ENCODE measurements at regions not wholly inside any gene's neighbourhood (a gene's known extent, or its start where the extent isn't known, plus 50 kb on each side); places are given as distances from the start of the nearest gene placed in this dataset.

GRCh38 chr2:5799348-5799747, 107.2 kb downstream of the SOX11 start:
- peaks cover 3% of the 10 kb centered on the region for H3K4me1 Mint-ChIP-seq (ENCODE audit: low read depth, unreplicated experiment)
- peaks cover 3% of the 10 kb centered on the region for H3K27me3 Mint-ChIP-seq (ENCODE audit: unreplicated experiment)
- DNase-seq = no peak
- H3K4me3 Mint-ChIP-seq (ENCODE audit: unreplicated experiment) = no peak overlapping the region
- no peak overlapping the region for H3K27ac Mint-ChIP-seq (ENCODE audit: unreplicated experiment)
- peaks cover 10% of the 10 kb centered on the region for H3K36me3 Mint-ChIP-seq (ENCODE audit: unreplicated experiment)
- TF ChIP-seq, protein P1, sequence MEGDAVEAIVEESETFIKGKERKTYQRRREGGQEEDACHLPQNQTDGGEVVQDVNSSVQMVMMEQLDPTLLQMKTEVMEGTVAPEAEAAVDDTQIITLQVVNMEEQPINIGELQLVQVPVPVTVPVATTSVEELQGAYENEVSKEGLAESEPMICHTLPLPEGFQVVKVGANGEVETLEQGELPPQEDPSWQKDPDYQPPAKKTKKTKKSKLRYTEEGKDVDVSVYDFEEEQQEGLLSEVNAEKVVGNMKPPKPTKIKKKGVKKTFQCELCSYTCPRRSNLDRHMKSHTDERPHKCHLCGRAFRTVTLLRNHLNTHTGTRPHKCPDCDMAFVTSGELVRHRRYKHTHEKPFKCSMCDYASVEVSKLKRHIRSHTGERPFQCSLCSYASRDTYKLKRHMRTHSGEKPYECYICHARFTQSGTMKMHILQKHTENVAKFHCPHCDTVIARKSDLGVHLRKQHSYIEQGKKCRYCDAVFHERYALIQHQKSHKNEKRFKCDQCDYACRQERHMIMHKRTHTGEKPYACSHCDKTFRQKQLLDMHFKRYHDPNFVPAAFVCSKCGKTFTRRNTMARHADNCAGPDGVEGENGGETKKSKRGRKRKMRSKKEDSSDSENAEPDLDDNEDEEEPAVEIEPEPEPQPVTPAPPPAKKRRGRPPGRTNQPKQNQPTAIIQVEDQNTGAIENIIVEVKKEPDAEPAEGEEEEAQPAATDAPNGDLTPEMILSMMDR (IDR thresholded peaks at IDR 0.05; ENCODE audit: partially characterized antibody, unreplicated experiment) = no peak
- H3K9me3 Mint-ChIP-seq (ENCODE audit: unreplicated experiment) = no peaks in the 10 kb centered on the region

GRCh38 chr2:5803547-5803946, 111.4 kb downstream of the SOX11 start:
- Mint-ChIP-seq H3K36me3 (ENCODE audit: unreplicated experiment) (peaks cover 10% of the 10 kb centered on the region), H3K27ac (ENCODE audit: unreplicated experiment) (no peak overlapping the region), H3K9me3 (ENCODE audit: unreplicated experiment) (no peaks in the 10 kb centered on the region), H3K4me3 (ENCODE audit: unreplicated experiment) (no peak overlapping the region), H3K4me1 (ENCODE audit: low read depth, unreplicated experiment) (no peaks in the 10 kb centered on the region), H3K27me3 (ENCODE audit: unreplicated experiment) (no peaks in the 10 kb centered on the region)
- no peak for DNase-seq
- TF ChIP-seq, protein P1 (IDR thresholded peaks at IDR 0.05; ENCODE audit: partially characterized antibody, unreplicated experiment) = no peak

DNA sequence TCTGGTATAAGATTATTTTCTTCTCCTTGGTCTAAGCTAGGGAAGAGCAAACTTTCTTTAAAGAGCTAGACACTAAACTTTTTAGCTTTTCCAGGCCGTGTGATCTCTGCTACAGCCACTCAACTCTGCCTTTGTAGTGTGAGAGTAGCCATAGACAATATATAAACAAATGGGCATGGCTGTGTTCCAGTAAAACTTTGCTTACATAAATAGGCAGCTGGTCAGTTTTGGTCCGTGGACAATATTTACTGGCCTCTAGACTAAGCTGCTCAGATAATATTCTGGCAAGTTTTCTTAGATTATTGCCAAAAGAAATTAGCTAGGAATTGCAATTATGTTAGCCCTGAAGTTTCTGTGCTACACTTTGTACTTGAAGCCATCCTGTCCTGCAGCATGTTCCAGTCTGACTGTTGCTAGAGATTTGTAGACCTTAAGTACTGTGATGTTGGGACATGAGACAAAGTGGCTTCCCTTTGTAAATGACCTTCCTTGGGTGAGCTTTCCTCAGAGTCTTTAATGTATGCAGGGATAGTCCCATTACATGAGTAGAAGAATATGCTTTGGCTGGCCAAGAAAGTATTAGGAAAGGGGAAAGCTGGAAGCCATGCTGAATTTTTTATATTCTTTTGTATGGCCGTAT, 126.9 kb downstream of the SOX11 start:
- H3K9me3 Mint-ChIP-seq (ENCODE audit: unreplicated experiment) = no peaks in the 10 kb centered on the region
- no peak overlapping the region for H3K4me3 Mint-ChIP-seq (ENCODE audit: unreplicated experiment)
- no peaks in the 10 kb centered on the region for H3K4me1 Mint-ChIP-seq (ENCODE audit: low read depth, unreplicated experiment)
- no peak overlapping the region for H3K27ac Mint-ChIP-seq (ENCODE audit: unreplicated experiment)
- TF ChIP-seq, protein P1 (IDR thresholded peaks at IDR 0.05; ENCODE audit: partially characterized antibody, unreplicated experiment) = no peak
- no peak for DNase-seq
- no peaks in the 10 kb centered on the region for H3K36me3 Mint-ChIP-seq (ENCODE audit: unreplicated experiment)
- no peaks in the 10 kb centered on the region for H3K27me3 Mint-ChIP-seq (ENCODE audit: unreplicated experiment)

GRCh38 chr2:5824126-5824525, 131.9 kb downstream of the SOX11 start:
- Mint-ChIP-seq H3K36me3 (ENCODE audit: unreplicated experiment) (peaks cover 16% of the 10 kb centered on the region), H3K27me3 (ENCODE audit: unreplicated experiment) (no peaks in the 10 kb centered on the region), H3K9me3 (ENCODE audit: unreplicated experiment) (peaks cover 4% of the 10 kb centered on the region), H3K4me3 (ENCODE audit: unreplicated experiment) (no peak overlapping the region), H3K27ac (ENCODE audit: unreplicated experiment) (no peak overlapping the region), H3K4me1 (ENCODE audit: low read depth, unreplicated experiment) (peaks cover 26% of the 10 kb centered on the region)
- TF ChIP-seq, protein P1 (IDR thresholded peaks at IDR 0.05; ENCODE audit: partially characterized antibody, unreplicated experiment) = no peak
- DNase-seq = no peak

GRCh38 chr2:5825686-5826085, 133.5 kb downstream of the SOX11 start:
- H3K36me3 Mint-ChIP-seq (ENCODE audit: unreplicated experiment) = peaks cover 16% of the 10 kb centered on the region
- peaks cover 4% of the 10 kb centered on the region for H3K9me3 Mint-ChIP-seq (ENCODE audit: unreplicated experiment)
- peaks cover 27% of the 10 kb centered on the region for H3K4me1 Mint-ChIP-seq (ENCODE audit: low read depth, unreplicated experiment)
- peak overlapping the region; percentile 84 for H3K27ac Mint-ChIP-seq (ENCODE audit: unreplicated experiment)
- no peaks in the 10 kb centered on the region for H3K27me3 Mint-ChIP-seq (ENCODE audit: unreplicated experiment)
- no peak for DNase-seq
- no peak overlapping the region for H3K4me3 Mint-ChIP-seq (ENCODE audit: unreplicated experiment)
- TF ChIP-seq, protein P1 (IDR thresholded peaks at IDR 0.05; ENCODE audit: partially characterized antibody, unreplicated experiment) = no peak

Data from glutamatergic neuron (in vitro differentiated cells).